Sigmoid colon (tissue), 4 donors: ENCODE measurements at regions not wholly inside any gene's neighbourhood (a gene's known extent, or its start where the extent isn't known, plus 50 kb on each side); places are given as distances from the start of the nearest gene placed in this dataset.

Source experiments
- CTCF ChIP-seq, 4 experiments: fragments of 450-650 bp in 3 of 4; fragments of 200-600 bp in 1 of 4; IDR thresholded peaks; one replicate each; pipeline ENCODE4 v1.5.1; 2016 to 2019; ENCODE audit warnings: antibody characterized with exemption in 4 of 4, mild to moderate bottlenecking in 3 of 4, moderate library complexity in 2 of 4
- EP300 ChIP-seq, 4 donors: sonication (generic); formaldehyde crosslinking; IDR thresholded peaks; one replicate each; pipeline ENCODE4 v1.6.1; 2017; ENCODE audit warnings: antibody characterized with exemption in 4 of 4
- POLR2A ChIP-seq, 2 donors: fragments of 450-650 bp; IDR thresholded peaks; one replicate each; pipeline ENCODE4 v1.6.1; 2016; ENCODE audit warnings: antibody characterized with exemption in 2 of 2, mild to moderate bottlenecking in 2 of 2, moderate library complexity in 2 of 2
- POLR2AphosphoS5 ChIP-seq, 4 donors: sonication (generic); formaldehyde crosslinking; IDR thresholded peaks; one replicate each; pipeline ENCODE4 v1.6.1; 2017; ENCODE audit warnings: antibody characterized with exemption in 4 of 4

- TF ChIP-seq POLR2A (IDR thresholded peaks at IDR 0.05) = no peak
- no peak for TF ChIP-seq CTCF (IDR thresholded peaks at IDR 0.05)
- TF ChIP-seq POLR2AphosphoS5 (IDR thresholded peaks at IDR 0.05) = no peak
- no peak for TF ChIP-seq EP300 (IDR thresholded peaks at IDR 0.05)
Measured at GRCh38 chr1:221246067-221246466, 366.8 kb downstream of the HLX start.
